Activated CD4-positive, alpha-beta T cell treated with anti-CD3 and anti-CD28 coated beads for 4 hours (primary cell): ENCODE measurements at regions not wholly inside any gene's neighbourhood (a gene's known extent, or its start where the extent isn't known, plus 50 kb on each side); places are given as distances from the start of the nearest gene placed in this dataset.
"Not testable (repeated sequence)": the region's sequence is repeated elsewhere in the genome, so short reads cannot be mapped to it uniquely, and the experiment has no call there.

Experiments used
- DNase-seq, 2 donors: peaks; one replicate each; pipeline ENCODE4 v3.0.0-alpha.2; 2020

- DNase-seq: peak; percentile 50 to 51
Observed at GRCh38 chr5:1633605-1634336, 110.0 kb upstream of the LPCAT1 start.

- not testable (repeated sequence) for DNase-seq
Observed at GRCh38 chr5:1631004-1631403, 107.2 kb upstream of the LPCAT1 start.

GRCh38 chr5:1626397-1626796 lies 102.6 kb upstream of the LPCAT1 start:
- not testable (repeated sequence) for DNase-seq

GRCh38 chr5:1619531-1619930 lies 95.8 kb upstream of the LPCAT1 start:
- not testable (repeated sequence) for DNase-seq

- not testable (repeated sequence) for DNase-seq
Observed at GRCh38 chr5:1618296-1618865, 94.6 kb upstream of the LPCAT1 start.

GRCh38 chr5:1617236-1617755 lies 93.5 kb upstream of the LPCAT1 start:
- not testable (repeated sequence) for DNase-seq

- DNase-seq: not testable (repeated sequence)
Observed at GRCh38 chr5:1613515-1613914, 89.8 kb upstream of the LPCAT1 start.

GRCh38 chr5:1610526-1610925 lies 86.8 kb upstream of the LPCAT1 start:
- DNase-seq: not testable (repeated sequence)

- DNase-seq: not testable (repeated sequence)
Observed at GRCh38 chr5:1609111-1609510, 85.4 kb upstream of the LPCAT1 start.

GRCh38 chr5:1608336-1608735 lies 84.6 kb upstream of the LPCAT1 start:
- not testable (repeated sequence) for DNase-seq

GRCh38 chr5:1606951-1607350 lies 83.2 kb upstream of the LPCAT1 start:
- not testable (repeated sequence) for DNase-seq

- DNase-seq: not testable (repeated sequence)
Observed at GRCh38 chr5:1603916-1604315, 80.2 kb upstream of the LPCAT1 start.

- not testable (repeated sequence) for DNase-seq
Observed at GRCh38 chr5:1601565-1601964, 77.8 kb upstream of the LPCAT1 start.

GRCh38 chr5:1598950-1599737 lies 75.4 kb upstream of the LPCAT1 start:
- not testable (repeated sequence) for DNase-seq

- not testable (repeated sequence) for DNase-seq
Observed at GRCh38 chr5:1597093-1597473, 73.3 kb upstream of the LPCAT1 start.

GRCh38 chr5:1596462-1597092 lies 72.8 kb upstream of the LPCAT1 start:
- DNase-seq: not testable (repeated sequence)

- peak; percentile 36 to 63 for DNase-seq
Observed at GRCh38 chr5:1594357-1595106, 70.8 kb upstream of the LPCAT1 start.

- DNase-seq: no peak
Observed at GRCh38 chr5:1593903-1594356, 70.2 kb upstream of the LPCAT1 start.

- not testable (repeated sequence) for DNase-seq
Observed at GRCh38 chr5:1588071-1588694, 64.4 kb upstream of the LPCAT1 start.

- DNase-seq: not testable (repeated sequence)
Observed at GRCh38 chr5:1583081-1583875, 59.5 kb upstream of the LPCAT1 start.

GRCh38 chr5:1579389-1579788 lies 55.6 kb upstream of the LPCAT1 start:
- not testable (repeated sequence) for DNase-seq
